SK-N-SH (cell line): ENCODE measurements at regions not wholly inside any gene's neighbourhood (a gene's known extent, or its start where the extent isn't known, plus 50 kb on each side); places are given as distances from the start of the nearest gene placed in this dataset.

Experiments used
- CTCF ChIA-PET: fragments of 300-600, 350-600 bp; formaldehyde crosslinking; extraction: SDS; loops from one replicate; lab custom pipeline; 2021; lab: Yijun Ruan, JAX
- POLR2A ChIA-PET: fragments of 350-600 bp; sonication (Branson Sonifier 250); formaldehyde crosslinking; extraction: SDS; loops from one replicate; lab custom pipeline; 2020; ENCODE audit warnings: antibody characterized with exemption, inconsistent platforms; lab: Yijun Ruan, JAX
- DNase-seq: peaks from one replicate; pipeline ENCODE4 v3.0.0; 2012
- H2AFZ ChIP-seq: fragments of 200-600 bp; sonication (generic); 2 replicates; pipeline ENCODE4 v1.8.1; 2016; ENCODE audit warnings: antibody characterized with exemption, mild to moderate bottlenecking, low read depth
- H3F3A ChIP-seq: fragments of 200-600 bp; sonication (generic); replicated peaks from 2 replicates; pipeline ENCODE3; 2016; ENCODE audit warnings: antibody characterized with exemption, mild to moderate bottlenecking; ENCODE audit not compliant: insufficient read depth
- H3K27ac ChIP-seq, 2 experiments: fragments of 200-500 bp in 1 of 2; fragments of 200-600 bp in 1 of 2; sonication (Bioruptor generic) in 1 of 2; sonication (generic), shearing (Covaris generic) in 1 of 2; 2 replicates each; pipeline versions ENCODE4 v1.5.1 to v1.6.1; 2014 to 2016; ENCODE audit warnings: low read depth in 2 of 2, inconsistent platforms in 1 of 2, low read length in 1 of 2, mild to moderate bottlenecking in 1 of 2, mixed read lengths in 1 of 2
- H3K27me3 ChIP-seq: fragments of 200-600 bp; sonication (generic), shearing (Covaris generic); 2 replicates; pipeline ENCODE4 v1.6.1; 2016; ENCODE audit warnings: mixed run types; ENCODE audit not compliant: insufficient read depth
- H3K36me3 ChIP-seq, 2 experiments: fragments of 200-500 bp in 1 of 2; fragments of 200-600 bp in 1 of 2; sonication (Bioruptor generic) in 1 of 2; sonication (generic) in 1 of 2; replicated peaks in 1 of 2; 2 replicates each; pipeline versions ENCODE3 to v1.5.1; 2014 to 2016; ENCODE audit warnings: low read length in 1 of 2, mild to moderate bottlenecking in 1 of 2; ENCODE audit not compliant: insufficient read depth in 2 of 2, control insufficient read depth in 1 of 2
- H3K4me1 ChIP-seq, 2 experiments: fragments of 200-500 bp in 1 of 2; fragments of 200-600 bp in 1 of 2; sonication (Bioruptor generic) in 1 of 2; sonication (generic), shearing (Covaris generic) in 1 of 2; 2 replicates each; pipeline versions ENCODE4 v1.5.1 to v1.6.1; 2014 to 2016; ENCODE audit warnings: low read depth in 1 of 2, low read length in 1 of 2, mixed run types in 1 of 2; ENCODE audit not compliant: insufficient read depth in 2 of 2, control insufficient read depth in 1 of 2
- H3K4me2 ChIP-seq: fragments of 200-600 bp; sonication (generic), shearing (Covaris generic); 2 replicates; pipeline ENCODE4 v1.6.1; 2017; ENCODE audit warnings: mixed run types
- H3K4me3 ChIP-seq, 2 experiments: fragments of 200-500 bp in 1 of 2; fragments of 200-600 bp in 1 of 2; sonication (Bioruptor generic) in 1 of 2; sonication (generic), shearing (Covaris generic) in 1 of 2; 2 replicates each; pipeline versions ENCODE4 v1.5.1 to v1.8.1; 2014 to 2016; ENCODE audit warnings: low read depth in 2 of 2, inconsistent platforms in 1 of 2, low read length in 1 of 2, mild to moderate bottlenecking in 1 of 2, mixed read lengths in 1 of 2, moderate library complexity in 1 of 2
- H3K79me2 ChIP-seq: fragments of 200-600 bp; sonication (generic); 2 replicates; pipeline ENCODE4 v1.8.1; 2017; ENCODE audit warnings: mild to moderate bottlenecking; ENCODE audit not compliant: insufficient read depth
- H3K9ac ChIP-seq: fragments of 200-600 bp; sonication (generic); 2 replicates; pipeline ENCODE4 v1.6.1; 2017; ENCODE audit warnings: mixed run types
- H3K9me2 ChIP-seq: fragments of 200-600 bp; sonication (generic); 2 replicates; pipeline ENCODE4 v1.6.1; 2017; ENCODE audit warnings: mixed run types
- H3K9me3 ChIP-seq: fragments of 200-600 bp; sonication (generic); 2 replicates; pipeline ENCODE4 v1.6.1; 2017; ENCODE audit warnings: mixed run types, mild to moderate bottlenecking, moderate library complexity
- H4K20me1 ChIP-seq: fragments of 200-600 bp; sonication (generic); 2 replicates; pipeline ENCODE4 v1.6.1; 2017; ENCODE audit warnings: mild to moderate bottlenecking, mixed run types; ENCODE audit not compliant: insufficient read depth
- CHD2 ChIP-seq: fragments of 150-350 bp; IDR thresholded peaks from 2 replicates; pipeline ENCODE4 v1.6.1; 2018; ENCODE audit warnings: low read length; ENCODE audit not compliant: partially characterized antibody
- ELF1 ChIP-seq: IDR thresholded peaks from 2 replicates; pipeline ENCODE4 v1.4.0; 2012
- EP300 ChIP-seq, 2 experiments: IDR thresholded peaks; 2 replicates each; pipeline versions ENCODE4 v1.4.0 to v1.6.1; 2012; ENCODE audit warnings: borderline replicate concordance in 1 of 2, low read depth in 1 of 2, low read length in 1 of 2
- EZH2phosphoT487 ChIP-seq: fragments of 200-600 bp; sonication (generic); IDR thresholded peaks from 2 replicates; pipeline ENCODE4 v1.6.1; 2017; ENCODE audit warnings: low read depth, mixed run types, mild to moderate bottlenecking, antibody characterized with exemption, moderate library complexity, borderline replicate concordance
- FOSL2 ChIP-seq: IDR thresholded peaks from 2 replicates; pipeline ENCODE4 v1.4.0; 2012; ENCODE audit warnings: low read depth, mild to moderate bottlenecking, moderate library complexity, borderline replicate concordance
- FOXJ3 ChIP-seq: sonication (generic); formaldehyde crosslinking; IDR thresholded peaks from 2 replicates; pipeline ENCODE4 v1.5.1; 2020; ENCODE audit warnings: mild to moderate bottlenecking, missing genetic modification reagents
- GABPA ChIP-seq: IDR thresholded peaks from 2 replicates; pipeline ENCODE4 v1.4.0; 2012; ENCODE audit warnings: low read depth, mild to moderate bottlenecking
- GATA2 ChIP-seq: sonication (generic); formaldehyde crosslinking; IDR thresholded peaks from 2 replicates; pipeline ENCODE4 v1.5.0; 2020; ENCODE audit warnings: mild to moderate bottlenecking, missing genetic modification reagents
- JUND ChIP-seq: IDR thresholded peaks from 2 replicates; pipeline ENCODE4 v1.4.0; 2012
- MEF2A ChIP-seq: IDR thresholded peaks from 2 replicates; pipeline ENCODE4 v1.4.0; 2012; ENCODE audit warnings: low read depth, borderline replicate concordance
- MXI1 ChIP-seq: IDR thresholded peaks from 2 replicates; pipeline ENCODE4 v1.6.1; 2012; ENCODE audit warnings: mild to moderate bottlenecking, low read depth, low read length, improper control_type of control experiment
- NFIC ChIP-seq: IDR thresholded peaks from 2 replicates; pipeline ENCODE4 v1.4.0; 2012; ENCODE audit warnings: borderline replicate concordance
- NRF1 ChIP-seq: IDR thresholded peaks from 2 replicates; pipeline ENCODE4 v1.6.1; 2012; ENCODE audit warnings: low read depth, mild to moderate bottlenecking, low read length
- POLR2AphosphoS5 ChIP-seq: IDR thresholded peaks from 2 replicates; pipeline ENCODE4 v1.6.1; 2012; ENCODE audit warnings: low read depth, low read length
- RAD21 ChIP-seq: IDR thresholded peaks from 2 replicates; pipeline ENCODE4 v1.6.1; 2012; ENCODE audit warnings: mild to moderate bottlenecking, low read length
- RCOR1 ChIP-seq: fragments of 150-350 bp; IDR thresholded peaks from 2 replicates; pipeline ENCODE4 v1.6.1; 2017; ENCODE audit warnings: antibody characterized with exemption, low read length
- RFX5 ChIP-seq: IDR thresholded peaks from 2 replicates; pipeline ENCODE4 v1.6.1; 2012; ENCODE audit warnings: mild to moderate bottlenecking, improper control_type of control experiment, low read length
- RXRA ChIP-seq: IDR thresholded peaks from 2 replicates; pipeline ENCODE4 v1.4.0; 2012; ENCODE audit warnings: low read depth, mild to moderate bottlenecking, borderline replicate concordance
- SIN3A ChIP-seq: IDR thresholded peaks from 2 replicates; pipeline ENCODE4 v1.6.1; 2012; ENCODE audit warnings: low read depth, mild to moderate bottlenecking, low read length, moderate library complexity, borderline replicate concordance
- SMC3 ChIP-seq: IDR thresholded peaks from 2 replicates; pipeline ENCODE4 v1.6.1; 2012; ENCODE audit warnings: low read depth, low read length, improper control_type of control experiment
- TAF1 ChIP-seq: IDR thresholded peaks from 2 replicates; pipeline ENCODE4 v1.6.1; 2012; ENCODE audit warnings: low read depth, mild to moderate bottlenecking, low read length, moderate library complexity, borderline replicate concordance
- YY1 ChIP-seq: IDR thresholded peaks from 2 replicates; pipeline ENCODE4 v1.4.0; 2012; ENCODE audit warnings: low read depth, mild to moderate bottlenecking
- WGBS: methylation state at CpG from one replicate; pipeline ENCODE4 v1.1.6; 2017; ENCODE audit warnings: low lambda C conversion rate; 5-methylcytosine and 5-hydroxymethylcytosine counted together
- TF ChIP-seq, protein P1 (sequence below): IDR thresholded peaks from 2 replicates; pipeline ENCODE4 v1.6.1; 2012; ENCODE audit warnings: mild to moderate bottlenecking, low read depth, low read length, moderate library complexity
- TF ChIP-seq, protein P2 (sequence below): IDR thresholded peaks from 2 replicates; pipeline ENCODE4; 2012
- TF ChIP-seq, protein P3 (sequence below): fragments of 150-350 bp; IDR thresholded peaks from 2 replicates; pipeline ENCODE4 v1.6.1; 2016; ENCODE audit warnings: mild to moderate bottlenecking, low read depth, low read length
- TF ChIP-seq, protein P4 (sequence below): IDR thresholded peaks from 2 replicates; pipeline ENCODE4 v1.4.0; 2012; ENCODE audit warnings: low read depth, borderline replicate concordance
- TF ChIP-seq, protein P5 (sequence below): fragments of 150-350 bp; IDR thresholded peaks from 2 replicates; pipeline ENCODE4 v1.6.1; 2017; ENCODE audit warnings: antibody characterized with exemption, low read length, low read depth, borderline replicate concordance

DNA sequence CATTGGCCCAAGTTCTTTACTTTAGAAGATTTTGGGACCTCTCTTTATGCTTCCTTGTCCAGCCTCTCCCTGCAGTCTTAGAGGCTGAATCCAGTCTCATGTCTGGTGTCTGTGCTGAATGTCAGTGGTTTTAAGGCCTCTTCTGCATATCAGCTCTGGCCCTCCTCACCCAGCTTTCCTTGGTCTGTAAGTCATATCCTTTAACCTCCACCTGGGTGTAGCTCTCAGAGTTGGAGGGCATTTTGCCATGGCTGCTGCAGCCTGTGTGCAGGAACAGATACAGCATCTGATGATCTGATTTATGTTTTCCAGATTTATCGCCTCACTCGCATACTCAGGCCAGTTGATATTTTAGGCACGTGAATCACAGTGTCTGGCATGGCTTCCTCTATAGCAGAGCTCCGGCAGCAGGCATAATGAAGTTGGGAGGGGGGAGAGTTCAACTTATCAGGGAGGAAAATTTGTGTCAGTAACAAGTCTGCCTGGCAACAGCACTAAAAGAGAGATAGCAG, 335.0 kb downstream of the PCNX1 start:
- Histone ChIP-seq H3K79me2 (no peaks in the 10 kb centered on the region), H2AFZ (peak overlapping the region; percentile 44; the same call in 1 of the 2 replicates), H3K4me3 (no peak overlapping the region), H3K27me3 (no peaks in the 10 kb centered on the region), H3K27ac (peak overlapping the region; percentile 50 to 95), H3K4me1 (peaks cover 10 to 32% of the 10 kb centered on the region in 2 experiments; a peak in 3 of 4 replicates), H3K9ac (no peak overlapping the region), H3K9me3 (no peaks in the 10 kb centered on the region), H3K36me3 (no peaks in the 10 kb centered on the region), H3K4me2 (0 out of 2 replicates have a peak overlapping the region, but pooled peaks have one; percentile 27), H3F3A (no peaks in the 10 kb centered on the region), H3K9me2 (no peaks in the 10 kb centered on the region), H4K20me1 (no peaks in the 10 kb centered on the region)
- CTCF ChIA-PET, result interaction anchor here (1.2 to 1.4 kb wide), 2 partner anchors 79 to 511 kb away, joined by 3 to 4 read pairs; no protein-coding TSS in a partner anchor
- peak; percentile 75 for DNase-seq
- POLR2A ChIA-PET, result interaction anchor here (1.2 kb wide), 1 partner anchor 79 kb away, joined by 7 read pairs; no protein-coding TSS in a partner anchor
- WGBS, result 8% methylated on average over 4 of the region's 4 CpGs
- TF ChIP-seq NFIC, result peak; percentile 54; the same call in 1 of the 2 replicates
- 0 out of 2 replicates have a peak, but pooled peaks have one; percentile 59 for TF ChIP-seq FOXJ3 (CRISPR knock-in tag)
- TF ChIP-seq, protein P1, sequence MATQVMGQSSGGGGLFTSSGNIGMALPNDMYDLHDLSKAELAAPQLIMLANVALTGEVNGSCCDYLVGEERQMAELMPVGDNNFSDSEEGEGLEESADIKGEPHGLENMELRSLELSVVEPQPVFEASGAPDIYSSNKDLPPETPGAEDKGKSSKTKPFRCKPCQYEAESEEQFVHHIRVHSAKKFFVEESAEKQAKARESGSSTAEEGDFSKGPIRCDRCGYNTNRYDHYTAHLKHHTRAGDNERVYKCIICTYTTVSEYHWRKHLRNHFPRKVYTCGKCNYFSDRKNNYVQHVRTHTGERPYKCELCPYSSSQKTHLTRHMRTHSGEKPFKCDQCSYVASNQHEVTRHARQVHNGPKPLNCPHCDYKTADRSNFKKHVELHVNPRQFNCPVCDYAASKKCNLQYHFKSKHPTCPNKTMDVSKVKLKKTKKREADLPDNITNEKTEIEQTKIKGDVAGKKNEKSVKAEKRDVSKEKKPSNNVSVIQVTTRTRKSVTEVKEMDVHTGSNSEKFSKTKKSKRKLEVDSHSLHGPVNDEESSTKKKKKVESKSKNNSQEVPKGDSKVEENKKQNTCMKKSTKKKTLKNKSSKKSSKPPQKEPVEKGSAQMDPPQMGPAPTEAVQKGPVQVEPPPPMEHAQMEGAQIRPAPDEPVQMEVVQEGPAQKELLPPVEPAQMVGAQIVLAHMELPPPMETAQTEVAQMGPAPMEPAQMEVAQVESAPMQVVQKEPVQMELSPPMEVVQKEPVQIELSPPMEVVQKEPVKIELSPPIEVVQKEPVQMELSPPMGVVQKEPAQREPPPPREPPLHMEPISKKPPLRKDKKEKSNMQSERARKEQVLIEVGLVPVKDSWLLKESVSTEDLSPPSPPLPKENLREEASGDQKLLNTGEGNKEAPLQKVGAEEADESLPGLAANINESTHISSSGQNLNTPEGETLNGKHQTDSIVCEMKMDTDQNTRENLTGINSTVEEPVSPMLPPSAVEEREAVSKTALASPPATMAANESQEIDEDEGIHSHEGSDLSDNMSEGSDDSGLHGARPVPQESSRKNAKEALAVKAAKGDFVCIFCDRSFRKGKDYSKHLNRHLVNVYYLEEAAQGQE, result no peak
- TF ChIP-seq GABPA, result no peak
- no peak for TF ChIP-seq ELF1
- TF ChIP-seq EZH2phosphoT487, result no peak
- peak; percentile 90; the same call in 1 of the 2 replicates for TF ChIP-seq MXI1
- TF ChIP-seq YY1, result no peak
- TF ChIP-seq, protein P2, sequence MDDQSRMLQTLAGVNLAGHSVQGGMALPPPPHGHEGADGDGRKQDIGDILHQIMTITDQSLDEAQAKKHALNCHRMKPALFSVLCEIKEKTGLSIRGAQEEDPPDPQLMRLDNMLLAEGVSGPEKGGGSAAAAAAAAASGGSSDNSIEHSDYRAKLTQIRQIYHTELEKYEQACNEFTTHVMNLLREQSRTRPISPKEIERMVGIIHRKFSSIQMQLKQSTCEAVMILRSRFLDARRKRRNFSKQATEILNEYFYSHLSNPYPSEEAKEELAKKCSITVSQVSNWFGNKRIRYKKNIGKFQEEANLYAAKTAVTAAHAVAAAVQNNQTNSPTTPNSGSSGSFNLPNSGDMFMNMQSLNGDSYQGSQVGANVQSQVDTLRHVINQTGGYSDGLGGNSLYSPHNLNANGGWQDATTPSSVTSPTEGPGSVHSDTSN, result peak; percentile 84
- TF ChIP-seq CHD2, result peak; percentile 93
- no peak for TF ChIP-seq TAF1
- TF ChIP-seq SIN3A, result no peak
- TF ChIP-seq RXRA, result no peak
- TF ChIP-seq JUND, result peak; percentile 48; the same call in 1 of the 2 replicates
- TF ChIP-seq, protein P3, sequence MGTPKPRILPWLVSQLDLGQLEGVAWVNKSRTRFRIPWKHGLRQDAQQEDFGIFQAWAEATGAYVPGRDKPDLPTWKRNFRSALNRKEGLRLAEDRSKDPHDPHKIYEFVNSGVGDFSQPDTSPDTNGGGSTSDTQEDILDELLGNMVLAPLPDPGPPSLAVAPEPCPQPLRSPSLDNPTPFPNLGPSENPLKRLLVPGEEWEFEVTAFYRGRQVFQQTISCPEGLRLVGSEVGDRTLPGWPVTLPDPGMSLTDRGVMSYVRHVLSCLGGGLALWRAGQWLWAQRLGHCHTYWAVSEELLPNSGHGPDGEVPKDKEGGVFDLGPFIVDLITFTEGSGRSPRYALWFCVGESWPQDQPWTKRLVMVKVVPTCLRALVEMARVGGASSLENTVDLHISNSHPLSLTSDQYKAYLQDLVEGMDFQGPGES, result no peak
- TF ChIP-seq, protein P4, sequence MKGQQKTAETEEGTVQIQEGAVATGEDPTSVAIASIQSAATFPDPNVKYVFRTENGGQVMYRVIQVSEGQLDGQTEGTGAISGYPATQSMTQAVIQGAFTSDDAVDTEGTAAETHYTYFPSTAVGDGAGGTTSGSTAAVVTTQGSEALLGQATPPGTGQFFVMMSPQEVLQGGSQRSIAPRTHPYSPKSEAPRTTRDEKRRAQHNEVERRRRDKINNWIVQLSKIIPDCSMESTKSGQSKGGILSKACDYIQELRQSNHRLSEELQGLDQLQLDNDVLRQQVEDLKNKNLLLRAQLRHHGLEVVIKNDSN, result no peak
- TF ChIP-seq, protein P5, sequence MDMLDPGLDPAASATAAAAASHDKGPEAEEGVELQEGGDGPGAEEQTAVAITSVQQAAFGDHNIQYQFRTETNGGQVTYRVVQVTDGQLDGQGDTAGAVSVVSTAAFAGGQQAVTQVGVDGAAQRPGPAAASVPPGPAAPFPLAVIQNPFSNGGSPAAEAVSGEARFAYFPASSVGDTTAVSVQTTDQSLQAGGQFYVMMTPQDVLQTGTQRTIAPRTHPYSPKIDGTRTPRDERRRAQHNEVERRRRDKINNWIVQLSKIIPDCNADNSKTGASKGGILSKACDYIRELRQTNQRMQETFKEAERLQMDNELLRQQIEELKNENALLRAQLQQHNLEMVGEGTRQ, result no peak
- TF ChIP-seq RCOR1, result peak; percentile 96
- TF ChIP-seq RAD21, result peak; percentile 5
- TF ChIP-seq FOSL2, result peak; percentile 29; the same call in 1 of the 2 replicates
- peak; percentile 47; the same call in 1 of the 2 replicates for TF ChIP-seq POLR2AphosphoS5
- peak; percentile 95 for TF ChIP-seq GATA2 (CRISPR knock-in tag)
- no peak for TF ChIP-seq NRF1
- TF ChIP-seq EP300 (IDR thresholded peaks at IDR 0.05; ENCODE audit: borderline replicate concordance in 1 of 2, low read depth in 1 of 2, low read length in 1 of 2), result peak; percentile 24 to 93; a peak in 3 of 4 replicates
- no peak for TF ChIP-seq SMC3
- TF ChIP-seq RFX5, result peak; percentile 98
- TF ChIP-seq MEF2A, result peak; percentile 87; the same call in 1 of the 2 replicates
